Fibroblast of pulmonary artery (primary cell): ENCODE measurements at regions not wholly inside any gene's neighbourhood (a gene's known extent, or its start where the extent isn't known, plus 50 kb on each side); places are given as distances from the start of the nearest gene placed in this dataset.

Experiments used
- DNase-seq: peaks from one replicate; pipeline ENCODE4 v3.0.0-alpha.2; 2010; ENCODE audit warnings: low read depth
- H3K4me3 ChIP-seq: replicated peaks from 2 replicates; pipeline ENCODE4 v1.5.1; 2011; ENCODE audit warnings: low read depth, mild to moderate bottlenecking, control low read depth, low read length, moderate library complexity
- TF ChIP-seq, protein P1 (sequence below): IDR thresholded peaks from 2 replicates; pipeline ENCODE4 v1.5.1; 2011; ENCODE audit warnings: mild to moderate bottlenecking, control low read depth, low read length, inconsistent platforms; ENCODE audit errors: missing control alignments

DNA sequence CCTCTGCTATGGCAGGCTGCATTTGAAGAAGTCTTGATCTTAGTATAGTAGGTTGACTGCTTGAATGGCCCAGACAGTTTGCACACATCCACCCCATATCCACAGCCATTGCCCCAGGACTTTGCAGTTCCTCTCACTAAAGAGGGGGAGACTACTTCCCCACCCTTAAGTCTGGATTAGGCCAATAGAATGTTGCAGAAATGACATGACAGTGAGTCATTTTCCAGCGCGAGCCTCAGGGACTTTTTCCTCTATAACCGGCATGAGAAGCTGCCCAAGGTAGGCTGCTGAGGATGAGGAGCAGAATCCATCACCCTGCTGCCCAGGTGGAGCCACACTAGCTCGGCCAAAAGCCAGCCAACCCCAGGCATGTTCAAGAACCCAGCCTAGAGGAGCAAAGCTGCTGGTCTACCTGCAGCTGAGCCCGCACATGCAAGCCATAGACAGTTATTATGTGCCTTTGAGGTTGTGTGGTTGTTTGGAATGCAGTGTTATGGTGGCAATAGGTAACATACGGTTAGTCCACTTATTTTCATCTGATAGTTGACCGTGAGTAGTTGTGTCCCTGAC, 113.9 kb downstream of the TLE3 start:
- DNase-seq, result no peak
- TF ChIP-seq, protein P1, sequence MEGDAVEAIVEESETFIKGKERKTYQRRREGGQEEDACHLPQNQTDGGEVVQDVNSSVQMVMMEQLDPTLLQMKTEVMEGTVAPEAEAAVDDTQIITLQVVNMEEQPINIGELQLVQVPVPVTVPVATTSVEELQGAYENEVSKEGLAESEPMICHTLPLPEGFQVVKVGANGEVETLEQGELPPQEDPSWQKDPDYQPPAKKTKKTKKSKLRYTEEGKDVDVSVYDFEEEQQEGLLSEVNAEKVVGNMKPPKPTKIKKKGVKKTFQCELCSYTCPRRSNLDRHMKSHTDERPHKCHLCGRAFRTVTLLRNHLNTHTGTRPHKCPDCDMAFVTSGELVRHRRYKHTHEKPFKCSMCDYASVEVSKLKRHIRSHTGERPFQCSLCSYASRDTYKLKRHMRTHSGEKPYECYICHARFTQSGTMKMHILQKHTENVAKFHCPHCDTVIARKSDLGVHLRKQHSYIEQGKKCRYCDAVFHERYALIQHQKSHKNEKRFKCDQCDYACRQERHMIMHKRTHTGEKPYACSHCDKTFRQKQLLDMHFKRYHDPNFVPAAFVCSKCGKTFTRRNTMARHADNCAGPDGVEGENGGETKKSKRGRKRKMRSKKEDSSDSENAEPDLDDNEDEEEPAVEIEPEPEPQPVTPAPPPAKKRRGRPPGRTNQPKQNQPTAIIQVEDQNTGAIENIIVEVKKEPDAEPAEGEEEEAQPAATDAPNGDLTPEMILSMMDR, result no peak
- H3K4me3 ChIP-seq, result no peak overlapping the region

DNA sequence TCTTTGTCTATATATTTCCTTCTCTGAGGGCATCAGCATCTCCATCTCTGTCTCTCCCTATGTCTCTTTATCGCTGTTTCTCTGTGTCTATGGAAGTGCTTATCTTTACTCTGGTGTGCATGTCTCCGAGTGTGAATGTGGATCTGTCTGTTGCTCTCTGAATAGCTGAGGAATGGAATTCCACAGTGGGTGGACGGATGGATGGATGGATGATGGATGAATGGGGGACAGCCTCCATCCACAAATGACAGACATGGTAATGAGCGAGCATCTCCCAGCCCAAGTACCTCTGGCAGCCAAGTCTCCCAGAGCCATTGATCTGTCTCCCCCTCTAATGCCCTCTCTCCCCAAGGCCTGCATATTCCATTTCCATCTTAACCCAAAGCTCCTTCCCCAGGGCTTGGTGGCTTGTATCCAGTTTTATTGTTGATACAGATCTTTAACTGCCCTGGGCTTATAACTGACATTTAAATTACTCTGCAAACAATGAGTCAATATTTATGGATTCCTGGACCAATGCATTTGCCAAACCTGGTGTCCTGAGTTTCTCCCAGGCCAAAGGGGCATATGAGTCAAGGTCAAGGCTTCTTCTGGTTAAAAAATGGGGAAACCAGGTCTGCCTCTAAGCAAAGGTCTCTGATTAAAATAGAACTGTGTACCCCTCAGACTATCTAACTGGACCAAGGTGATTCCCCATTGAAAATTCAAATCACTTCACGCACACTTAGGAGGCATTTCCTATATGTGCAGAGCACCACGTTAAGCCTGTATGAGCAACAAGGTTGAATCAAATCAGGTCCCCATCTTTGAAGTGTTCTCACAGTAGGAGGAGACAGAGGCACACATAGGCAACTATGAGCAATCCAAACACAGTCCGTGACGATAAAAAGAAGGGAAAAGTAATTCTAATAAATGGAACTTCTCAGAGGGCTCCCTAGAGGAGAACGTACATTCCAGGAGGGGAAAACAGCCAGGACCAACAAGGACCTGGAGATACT, 109.9 kb downstream of the TLE3 start:
- DNase-seq, result no peak
- H3K4me3 ChIP-seq, result no peak overlapping the region
- TF ChIP-seq, protein P1, result no peak

DNA sequence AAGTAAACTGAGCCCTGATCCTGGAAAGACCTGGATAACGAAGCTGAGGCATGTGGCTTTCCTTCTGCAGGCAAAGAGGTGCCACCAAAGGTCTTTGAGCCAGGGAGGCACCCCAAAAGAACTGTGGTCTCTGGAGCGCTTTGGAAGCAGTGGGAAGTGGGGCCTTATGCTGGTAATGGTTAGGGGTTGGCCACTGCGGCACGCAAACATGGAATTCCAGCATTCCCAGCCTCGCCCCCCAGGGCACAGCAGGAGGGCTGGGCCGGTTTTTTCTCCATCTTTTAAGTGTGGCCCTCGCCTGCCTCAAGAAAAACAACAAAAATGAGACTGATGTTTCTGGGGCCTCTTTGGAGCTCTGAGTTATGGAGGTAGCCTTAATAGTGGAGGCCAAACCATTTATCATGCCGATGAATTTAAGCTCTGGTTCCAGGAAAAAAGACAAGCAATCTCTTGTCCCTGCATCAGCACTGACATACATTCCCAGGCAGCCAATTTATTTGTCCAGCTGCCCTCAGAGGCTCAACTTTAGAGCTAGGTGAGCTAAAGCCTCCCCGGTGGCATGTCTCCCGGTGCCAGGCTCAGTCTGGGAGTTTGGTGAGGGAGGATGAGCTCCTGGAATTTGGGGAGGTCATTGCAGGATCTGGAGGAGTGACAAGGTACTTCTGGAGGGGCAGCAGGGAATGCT, 109.0 kb downstream of the TLE3 start:
- no peak overlapping the region for H3K4me3 ChIP-seq
- no peak for DNase-seq
- TF ChIP-seq, protein P1, result no peak

GRCh38 chr15:69990566-69991421, 106.9 kb downstream of the TLE3 start:
- no peak overlapping the region for H3K4me3 ChIP-seq
- no peak for DNase-seq
- TF ChIP-seq, protein P1, result no peak

GRCh38 chr15:69991551-69991980, 106.2 kb downstream of the TLE3 start:
- H3K4me3 ChIP-seq, result no peak overlapping the region
- TF ChIP-seq, protein P1, result no peak
- no peak for DNase-seq

GRCh38 chr15:69992348-69992747, 105.4 kb downstream of the TLE3 start:
- no peak overlapping the region for H3K4me3 ChIP-seq
- DNase-seq, result peak; percentile 45
- TF ChIP-seq, protein P1, result no peak
